SK-N-SH (cell line): ENCODE measurements at regions not wholly inside any gene's neighbourhood (a gene's known extent, or its start where the extent isn't known, plus 50 kb on each side); places are given as distances from the start of the nearest gene placed in this dataset.

ENCODE experiments used
- CTCF ChIA-PET: fragments of 300-600, 350-600 bp; formaldehyde crosslinking; extraction: SDS; loops from one replicate; lab custom pipeline; 2021; lab: Yijun Ruan, JAX
- POLR2A ChIA-PET: fragments of 350-600 bp; sonication (Branson Sonifier 250); formaldehyde crosslinking; extraction: SDS; loops from one replicate; lab custom pipeline; 2020; ENCODE audit warnings: antibody characterized with exemption, inconsistent platforms; lab: Yijun Ruan, JAX
- DNase-seq: peaks from one replicate; pipeline ENCODE4 v3.0.0; 2012
- H2AFZ ChIP-seq: fragments of 200-600 bp; sonication (generic); 2 replicates; pipeline ENCODE4 v1.8.1; 2016; ENCODE audit warnings: antibody characterized with exemption, mild to moderate bottlenecking, low read depth
- H3F3A ChIP-seq: fragments of 200-600 bp; sonication (generic); replicated peaks from 2 replicates; pipeline ENCODE3; 2016; ENCODE audit warnings: antibody characterized with exemption, mild to moderate bottlenecking; ENCODE audit not compliant: insufficient read depth
- H3K27ac ChIP-seq, 2 experiments: fragments of 200-500 bp in 1 of 2; fragments of 200-600 bp in 1 of 2; sonication (Bioruptor generic) in 1 of 2; sonication (generic), shearing (Covaris generic) in 1 of 2; 2 replicates each; pipeline versions ENCODE4 v1.5.1 to v1.6.1; 2014 to 2016; ENCODE audit warnings: low read depth in 2 of 2, inconsistent platforms in 1 of 2, low read length in 1 of 2, mild to moderate bottlenecking in 1 of 2, mixed read lengths in 1 of 2
- H3K27me3 ChIP-seq: fragments of 200-600 bp; sonication (generic), shearing (Covaris generic); 2 replicates; pipeline ENCODE4 v1.6.1; 2016; ENCODE audit warnings: mixed run types; ENCODE audit not compliant: insufficient read depth
- H3K36me3 ChIP-seq, 2 experiments: fragments of 200-500 bp in 1 of 2; fragments of 200-600 bp in 1 of 2; sonication (Bioruptor generic) in 1 of 2; sonication (generic) in 1 of 2; replicated peaks in 1 of 2; 2 replicates each; pipeline versions ENCODE3 to v1.5.1; 2014 to 2016; ENCODE audit warnings: low read length in 1 of 2, mild to moderate bottlenecking in 1 of 2; ENCODE audit not compliant: insufficient read depth in 2 of 2, control insufficient read depth in 1 of 2
- H3K4me1 ChIP-seq, 2 experiments: fragments of 200-500 bp in 1 of 2; fragments of 200-600 bp in 1 of 2; sonication (Bioruptor generic) in 1 of 2; sonication (generic), shearing (Covaris generic) in 1 of 2; 2 replicates each; pipeline versions ENCODE4 v1.5.1 to v1.6.1; 2014 to 2016; ENCODE audit warnings: low read depth in 1 of 2, low read length in 1 of 2, mixed run types in 1 of 2; ENCODE audit not compliant: insufficient read depth in 2 of 2, control insufficient read depth in 1 of 2
- H3K4me2 ChIP-seq: fragments of 200-600 bp; sonication (generic), shearing (Covaris generic); 2 replicates; pipeline ENCODE4 v1.6.1; 2017; ENCODE audit warnings: mixed run types
- H3K4me3 ChIP-seq, 2 experiments: fragments of 200-500 bp in 1 of 2; fragments of 200-600 bp in 1 of 2; sonication (Bioruptor generic) in 1 of 2; sonication (generic), shearing (Covaris generic) in 1 of 2; 2 replicates each; pipeline versions ENCODE4 v1.5.1 to v1.8.1; 2014 to 2016; ENCODE audit warnings: low read depth in 2 of 2, inconsistent platforms in 1 of 2, low read length in 1 of 2, mild to moderate bottlenecking in 1 of 2, mixed read lengths in 1 of 2, moderate library complexity in 1 of 2
- H3K79me2 ChIP-seq: fragments of 200-600 bp; sonication (generic); 2 replicates; pipeline ENCODE4 v1.8.1; 2017; ENCODE audit warnings: mild to moderate bottlenecking; ENCODE audit not compliant: insufficient read depth
- H3K9ac ChIP-seq: fragments of 200-600 bp; sonication (generic); 2 replicates; pipeline ENCODE4 v1.6.1; 2017; ENCODE audit warnings: mixed run types
- H3K9me2 ChIP-seq: fragments of 200-600 bp; sonication (generic); 2 replicates; pipeline ENCODE4 v1.6.1; 2017; ENCODE audit warnings: mixed run types
- H3K9me3 ChIP-seq: fragments of 200-600 bp; sonication (generic); 2 replicates; pipeline ENCODE4 v1.6.1; 2017; ENCODE audit warnings: mixed run types, mild to moderate bottlenecking, moderate library complexity
- H4K20me1 ChIP-seq: fragments of 200-600 bp; sonication (generic); 2 replicates; pipeline ENCODE4 v1.6.1; 2017; ENCODE audit warnings: mild to moderate bottlenecking, mixed run types; ENCODE audit not compliant: insufficient read depth
- ELF1 ChIP-seq: IDR thresholded peaks from 2 replicates; pipeline ENCODE4 v1.4.0; 2012
- EZH2phosphoT487 ChIP-seq: fragments of 200-600 bp; sonication (generic); IDR thresholded peaks from 2 replicates; pipeline ENCODE4 v1.6.1; 2017; ENCODE audit warnings: low read depth, mixed run types, mild to moderate bottlenecking, antibody characterized with exemption, moderate library complexity, borderline replicate concordance
- FOSL2 ChIP-seq: IDR thresholded peaks from 2 replicates; pipeline ENCODE4 v1.4.0; 2012; ENCODE audit warnings: low read depth, mild to moderate bottlenecking, moderate library complexity, borderline replicate concordance
- FOXM1 ChIP-seq: IDR thresholded peaks from 2 replicates; pipeline ENCODE4 v1.4.0; 2012; ENCODE audit warnings: low read depth, mild to moderate bottlenecking
- GABPA ChIP-seq: IDR thresholded peaks from 2 replicates; pipeline ENCODE4 v1.4.0; 2012; ENCODE audit warnings: low read depth, mild to moderate bottlenecking
- IRF3 ChIP-seq: fragments of 150-350 bp; IDR thresholded peaks from 2 replicates; pipeline ENCODE4 v1.6.1; 2016; ENCODE audit warnings: mild to moderate bottlenecking, low read depth, low read length
- MXI1 ChIP-seq: IDR thresholded peaks from 2 replicates; pipeline ENCODE4 v1.6.1; 2012; ENCODE audit warnings: mild to moderate bottlenecking, low read depth, low read length, improper control_type of control experiment
- PBX3 ChIP-seq: IDR thresholded peaks from 2 replicates; pipeline ENCODE4; 2012
- POLR2AphosphoS5 ChIP-seq: IDR thresholded peaks from 2 replicates; pipeline ENCODE4 v1.6.1; 2012; ENCODE audit warnings: low read depth, low read length
- TAF1 ChIP-seq: IDR thresholded peaks from 2 replicates; pipeline ENCODE4 v1.6.1; 2012; ENCODE audit warnings: low read depth, mild to moderate bottlenecking, low read length, moderate library complexity, borderline replicate concordance
- YY1 ChIP-seq: IDR thresholded peaks from 2 replicates; pipeline ENCODE4 v1.4.0; 2012; ENCODE audit warnings: low read depth, mild to moderate bottlenecking
- WGBS: methylation state at CpG from one replicate; pipeline ENCODE4 v1.1.6; 2017; ENCODE audit warnings: low lambda C conversion rate; 5-methylcytosine and 5-hydroxymethylcytosine counted together
- TF ChIP-seq, protein P1 (sequence below): fragments of 200-600 bp; sonication (generic); IDR thresholded peaks from 2 replicates; pipeline ENCODE4 v1.6.1; 2017; ENCODE audit warnings: antibody characterized with exemption, mild to moderate bottlenecking, moderate library complexity

- CTCF ChIA-PET, result no interaction called here
- POLR2A ChIA-PET, result no interaction called here
- 4% methylated on average over 1 of the region's 1 CpG for WGBS
Observed at GRCh38 chr3:83670416-83670815, 1288.4 kb upstream of the CADM2 start.

DNA sequence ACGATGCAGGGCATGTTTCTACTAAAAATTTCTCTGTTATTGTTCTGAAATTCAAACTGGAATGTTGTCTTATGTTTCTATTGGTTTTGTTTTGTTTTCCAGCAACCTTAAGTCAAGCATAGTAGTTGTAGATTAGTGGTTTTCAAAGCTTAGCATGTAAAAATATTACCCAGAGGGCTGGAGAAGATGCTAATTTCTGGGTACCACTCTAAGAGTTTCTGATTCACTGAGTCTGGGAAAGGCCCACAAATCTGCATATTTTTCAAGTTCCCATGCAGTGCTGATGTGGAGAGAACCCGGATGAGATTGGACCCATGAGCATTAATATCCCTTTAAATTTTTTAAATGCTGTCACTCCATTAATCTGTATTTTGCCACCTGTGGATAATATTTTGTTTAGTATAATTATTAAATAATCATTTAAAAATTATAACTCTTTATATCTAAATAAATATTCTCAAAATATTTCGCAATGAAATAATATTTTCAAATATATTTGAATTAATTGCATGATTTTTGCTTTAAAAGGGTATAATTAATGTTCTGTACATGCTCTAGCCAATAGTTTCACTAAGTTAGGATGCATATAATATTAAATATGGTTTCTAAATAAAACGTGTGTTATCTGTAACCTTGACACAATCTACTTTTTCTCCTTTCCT, 1274.7 kb upstream of the CADM2 start:
- Histone ChIP-seq H3K4me3 (no peak overlapping the region), H3K9me2 (no peaks in the 10 kb centered on the region), H3K79me2 (no peaks in the 10 kb centered on the region), H3K27me3 (no peaks in the 10 kb centered on the region), H4K20me1 (no peaks in the 10 kb centered on the region), H3K9ac (no peak overlapping the region), H3K4me2 (no peak overlapping the region), H3K27ac (no peak overlapping the region), H2AFZ (no peak overlapping the region), H3K4me1 (no peaks in the 10 kb centered on the region), H3F3A (no peaks in the 10 kb centered on the region), H3K36me3 (no peaks in the 10 kb centered on the region), H3K9me3 (no peaks in the 10 kb centered on the region)
- ChIA-PET POLR2A (no interaction called here), CTCF (no interaction called here)
- TF ChIP-seq EZH2phosphoT487 (no peak), YY1 (no peak), FOSL2 (no peak), FOXM1 (no peak)
- TF ChIP-seq, protein P1, sequence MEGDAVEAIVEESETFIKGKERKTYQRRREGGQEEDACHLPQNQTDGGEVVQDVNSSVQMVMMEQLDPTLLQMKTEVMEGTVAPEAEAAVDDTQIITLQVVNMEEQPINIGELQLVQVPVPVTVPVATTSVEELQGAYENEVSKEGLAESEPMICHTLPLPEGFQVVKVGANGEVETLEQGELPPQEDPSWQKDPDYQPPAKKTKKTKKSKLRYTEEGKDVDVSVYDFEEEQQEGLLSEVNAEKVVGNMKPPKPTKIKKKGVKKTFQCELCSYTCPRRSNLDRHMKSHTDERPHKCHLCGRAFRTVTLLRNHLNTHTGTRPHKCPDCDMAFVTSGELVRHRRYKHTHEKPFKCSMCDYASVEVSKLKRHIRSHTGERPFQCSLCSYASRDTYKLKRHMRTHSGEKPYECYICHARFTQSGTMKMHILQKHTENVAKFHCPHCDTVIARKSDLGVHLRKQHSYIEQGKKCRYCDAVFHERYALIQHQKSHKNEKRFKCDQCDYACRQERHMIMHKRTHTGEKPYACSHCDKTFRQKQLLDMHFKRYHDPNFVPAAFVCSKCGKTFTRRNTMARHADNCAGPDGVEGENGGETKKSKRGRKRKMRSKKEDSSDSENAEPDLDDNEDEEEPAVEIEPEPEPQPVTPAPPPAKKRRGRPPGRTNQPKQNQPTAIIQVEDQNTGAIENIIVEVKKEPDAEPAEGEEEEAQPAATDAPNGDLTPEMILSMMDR, result no peak
- no peak for DNase-seq
- 6% methylated on average over 4 of the region's 4 CpGs for WGBS

More at GRCh38 chr3:83670416-83670815, 1288.4 kb upstream of the CADM2 start:
- H3K36me3 ChIP-seq, result no peaks in the 10 kb centered on the region
- H3K79me2 ChIP-seq, result no peaks in the 10 kb centered on the region
- H3F3A ChIP-seq, result no peaks in the 10 kb centered on the region
- no peaks in the 10 kb centered on the region for H3K27me3 ChIP-seq
- H3K9me3 ChIP-seq, result no peaks in the 10 kb centered on the region
- no peak for DNase-seq
- H4K20me1 ChIP-seq, result no peaks in the 10 kb centered on the region
- H3K9ac ChIP-seq, result no peak overlapping the region
- no peak for TF ChIP-seq PBX3
- TF ChIP-seq POLR2AphosphoS5, result no peak
- TF ChIP-seq FOXM1, result no peak
- no peak for TF ChIP-seq ELF1
- TF ChIP-seq GABPA, result no peak
- no peak for TF ChIP-seq IRF3
- no peak for TF ChIP-seq TAF1
- no peak for TF ChIP-seq YY1
- no peak for TF ChIP-seq MXI1
- no peak for TF ChIP-seq FOSL2
- no peak overlapping the region for H3K4me3 ChIP-seq
- H3K4me1 ChIP-seq, result no peaks in the 10 kb centered on the region
- H3K4me2 ChIP-seq, result no peak overlapping the region
- no peaks in the 10 kb centered on the region for H3K9me2 ChIP-seq
- H3K27ac ChIP-seq, result no peak overlapping the region
- no peak overlapping the region for H2AFZ ChIP-seq
